GM12801 (cell line): ENCODE measurements at regions not wholly inside any gene's neighbourhood (a gene's known extent, or its start where the extent isn't known, plus 50 kb on each side); places are given as distances from the start of the nearest gene placed in this dataset.

Experiments used
- CTCF ChIP-seq: IDR thresholded peaks from one replicate; pipeline ENCODE4 v1.5.1; 2011; ENCODE audit warnings: control low read depth; ENCODE audit not compliant: insufficient read length; ENCODE audit errors: extremely low read depth

- TF ChIP-seq CTCF, result no peak
Measured at GRCh38 chr9:126228111-126228780, 98.4 kb upstream of the MVB12B start.

- peak; percentile 39 for TF ChIP-seq CTCF
Measured at GRCh38 chr9:126228781-126229444, 97.7 kb upstream of the MVB12B start.

- TF ChIP-seq CTCF, result no peak
Measured at GRCh38 chr9:126229501-126229900, 97.1 kb upstream of the MVB12B start.

- TF ChIP-seq CTCF, result no peak
Measured at GRCh38 chr9:126230692-126231091, 95.9 kb upstream of the MVB12B start.

GRCh38 chr9:126232461-126232860 lies 94.2 kb upstream of the MVB12B start:
- TF ChIP-seq CTCF, result no peak

- no peak for TF ChIP-seq CTCF
Measured at GRCh38 chr9:126233175-126233574, 93.5 kb upstream of the MVB12B start.

GRCh38 chr9:126233913-126234525 lies 92.6 kb upstream of the MVB12B start:
- TF ChIP-seq CTCF, result no peak
